ENCODE measurements at regions not wholly inside any gene's neighbourhood (a gene's known extent, or its start where the extent isn't known, plus 50 kb on each side); places are given as distances from the start of the nearest gene placed in this dataset.

DNA sequence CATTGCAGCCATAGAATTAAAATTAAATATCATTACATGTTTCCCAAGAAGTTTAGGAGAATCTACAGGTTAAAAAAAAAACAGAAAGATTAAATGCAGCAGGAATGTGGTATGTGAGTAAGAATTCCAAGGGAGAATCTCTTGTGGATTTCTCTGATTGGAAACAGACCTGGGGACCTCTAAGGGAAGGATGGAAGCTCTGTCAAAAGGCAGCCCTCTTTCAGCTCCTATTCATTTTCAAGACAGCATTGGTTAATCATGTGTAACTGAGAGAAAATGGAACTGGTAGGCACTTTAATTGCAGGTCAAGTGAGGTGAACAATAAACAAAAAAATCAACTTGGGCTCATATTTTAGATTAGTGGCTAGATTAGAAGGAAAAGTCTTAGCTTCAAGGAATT is 81.4 kb upstream of the MTPN start:
- TF ChIP-seq FOXA1 (IDR thresholded peaks at IDR 0.05) (no peak), ELF4 (IDR thresholded peaks at IDR 0.05) (no peak), LEF1 (IDR thresholded peaks at IDR 0.05; ENCODE audit: borderline replicate concordance) (no peak), BHLHE40 (IDR thresholded peaks at IDR 0.05; ENCODE audit: borderline replicate concordance) (no peak), FOXM1 (IDR thresholded peaks at IDR 0.05; ENCODE audit: borderline replicate concordance) (no peak)

Data from HEK293T (cell line).